LNCaP clone FGC (cell line): ENCODE measurements at regions not wholly inside any gene's neighbourhood (a gene's known extent, or its start where the extent isn't known, plus 50 kb on each side); places are given as distances from the start of the nearest gene placed in this dataset.

Experiments used
- DNase-seq: peaks from one replicate; pipeline ENCODE4 v3.0.0-alpha.2; 2011; ENCODE audit warnings: low read depth
- H3K4me3 ChIP-seq: 2 replicates; pipeline ENCODE4 v1.5.1; 2011; ENCODE audit warnings: mild to moderate bottlenecking, low read depth, low read length, control low read depth
- CTCF ChIP-seq: IDR thresholded peaks from 2 replicates; pipeline ENCODE4 v1.5.1; 2012; ENCODE audit warnings: mild to moderate bottlenecking; ENCODE audit not compliant: control insufficient read depth, insufficient read depth; ENCODE audit errors: extremely low read depth

GRCh38 chr6:144932621-144933020 lies 647.5 kb downstream of the UTRN start:
- no peak for TF ChIP-seq CTCF
- DNase-seq, result no peak
- no peak overlapping the region for H3K4me3 ChIP-seq

GRCh38 chr6:144935181-144935580 lies 650.0 kb downstream of the UTRN start:
- TF ChIP-seq CTCF, result no peak
- DNase-seq, result no peak
- H3K4me3 ChIP-seq, result no peak overlapping the region

DNA sequence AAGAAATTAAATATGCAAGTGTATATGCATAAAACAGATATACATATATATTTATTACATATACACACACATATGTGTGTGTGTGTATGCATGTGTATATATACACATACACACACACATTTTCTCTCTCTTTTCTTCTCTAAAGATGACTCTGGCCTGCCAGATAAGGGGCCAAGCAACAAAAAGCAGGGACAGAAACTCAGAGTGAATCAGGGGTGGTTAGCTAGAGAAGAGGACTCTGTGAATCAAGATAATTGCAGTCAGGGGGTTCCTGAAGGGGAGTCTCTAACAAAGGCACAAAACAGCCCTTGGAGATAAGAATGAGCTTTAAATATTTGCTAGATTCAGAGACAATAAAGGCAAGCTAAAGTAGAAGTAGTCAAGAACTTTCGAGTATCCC lies 650.5 kb downstream of the UTRN start:
- no peak overlapping the region for H3K4me3 ChIP-seq
- TF ChIP-seq CTCF, result no peak
- DNase-seq, result no peak

GRCh38 chr6:144936764-144937163 lies 651.6 kb downstream of the UTRN start:
- no peak for TF ChIP-seq CTCF
- H3K4me3 ChIP-seq, result no peak overlapping the region
- DNase-seq, result no peak

- TF ChIP-seq CTCF, result no peak
- H3K4me3 ChIP-seq, result no peak overlapping the region
- DNase-seq, result no peak
Measured at GRCh38 chr6:144939921-144940320, 654.8 kb downstream of the UTRN start.

GRCh38 chr6:144944106-144944505 lies 659.0 kb downstream of the UTRN start:
- no peak for DNase-seq
- TF ChIP-seq CTCF, result no peak
- no peak overlapping the region for H3K4me3 ChIP-seq

GRCh38 chr6:144947398-144947976 lies 662.4 kb downstream of the UTRN start:
- DNase-seq, result no peak
- no peak overlapping the region for H3K4me3 ChIP-seq
- no peak for TF ChIP-seq CTCF
